HEK293 (cell line): ENCODE measurements at regions not wholly inside any gene's neighbourhood (a gene's known extent, or its start where the extent isn't known, plus 50 kb on each side); places are given as distances from the start of the nearest gene placed in this dataset.

Experiments used
- CTCF ChIA-PET: fragments of 350-600 bp; formaldehyde crosslinking; extraction: SDS; loops from one replicate; lab custom pipeline; 2021; ENCODE audit warnings: antibody characterized with exemption; lab: Yijun Ruan, JAX
- POLR2A ChIA-PET: fragments of 300-600 bp; formaldehyde crosslinking; extraction: SDS; loops from one replicate; lab custom pipeline; 2020; ENCODE audit warnings: antibody characterized with exemption, inconsistent platforms; lab: Yijun Ruan, JAX
- H3K27ac ChIP-seq: fragments of 200-500 bp; sonication (Bioruptor generic); 2 replicates; pipeline ENCODE4 v1.5.1; 2014; ENCODE audit warnings: low read depth, low read length, control low read depth, inconsistent platforms; ENCODE audit errors: extremely low read depth
- H3K36me3 ChIP-seq, 2 experiments: fragments of 200-500 bp in 1 of 2; sonication (Bioruptor generic) in 1 of 2; 1 replicate in 1 of 2; 2 replicates in 1 of 2; pipeline ENCODE4 v1.5.1; 2014 to 2017; ENCODE audit warnings: inconsistent platforms in 2 of 2, low read length in 2 of 2; ENCODE audit not compliant: control insufficient read depth in 2 of 2, insufficient read depth in 1 of 2
- H3K4me1 ChIP-seq: fragments of 200-500 bp; sonication (Bioruptor generic); 2 replicates; pipeline ENCODE4 v1.5.1; 2014; ENCODE audit warnings: mild to moderate bottlenecking, low read length, inconsistent platforms; ENCODE audit not compliant: control insufficient read depth, insufficient read depth
- H3K4me3 ChIP-seq: 2 replicates; pipeline ENCODE4 v1.5.1; 2011; ENCODE audit warnings: low read depth, mild to moderate bottlenecking, control low read depth, low read length, moderate library complexity
- H3K9me3 ChIP-seq: fragments of 200-500 bp; sonication (Bioruptor generic); 2 replicates; pipeline ENCODE4 v1.5.1; 2014; ENCODE audit warnings: low read depth, low read length, inconsistent platforms; ENCODE audit not compliant: control insufficient read depth, insufficient read depth
- BCL11B ChIP-seq: fragments of 450-650 bp; formaldehyde crosslinking; IDR thresholded peaks from 2 replicates; pipeline ENCODE4 v1.5.1; 2016; ENCODE audit warnings: low read depth, missing biosample characterization, missing genetic modification characterization
- GFI1B ChIP-seq: fragments of 450-650 bp; formaldehyde crosslinking; IDR thresholded peaks from 2 replicates; pipeline ENCODE4 v1.5.1; 2016; ENCODE audit warnings: missing biosample characterization, missing genetic modification characterization
- GLIS1 ChIP-seq: fragments of 450-650 bp; formaldehyde crosslinking; IDR thresholded peaks from 2 replicates; pipeline ENCODE4 v1.5.1; 2016; ENCODE audit warnings: missing biosample characterization, missing genetic modification characterization
- HOXC10 ChIP-seq: sonication (generic); formaldehyde crosslinking; IDR thresholded peaks from 2 replicates; pipeline ENCODE4 v1.8.1; 2023; ENCODE audit warnings: mild to moderate bottlenecking, missing genetic modification reagents
- KLF17 ChIP-seq: fragments of 450-650 bp; formaldehyde crosslinking; IDR thresholded peaks from 2 replicates; pipeline ENCODE4 v1.5.1; 2016; ENCODE audit warnings: missing biosample characterization, missing genetic modification characterization
- MZF1 ChIP-seq: fragments of 450-650 bp; formaldehyde crosslinking; IDR thresholded peaks from 2 replicates; pipeline ENCODE4 v1.5.1; 2017; ENCODE audit warnings: missing biosample characterization, missing genetic modification characterization, borderline replicate concordance
- PBX3 ChIP-seq: sonication (generic); formaldehyde crosslinking; IDR thresholded peaks from 2 replicates; pipeline ENCODE4 v1.8.1; 2022; ENCODE audit warnings: mild to moderate bottlenecking, moderate library complexity, missing genetic modification reagents
- PRDM1 ChIP-seq: fragments of 450-650 bp; formaldehyde crosslinking; IDR thresholded peaks from 2 replicates; pipeline ENCODE4; 2016; ENCODE audit warnings: missing biosample characterization, missing genetic modification characterization
- REST ChIP-seq: fragments of 450-650 bp; formaldehyde crosslinking; IDR thresholded peaks from 2 replicates; pipeline ENCODE4 v1.5.1; 2016; ENCODE audit warnings: missing biosample characterization, missing genetic modification characterization
- SP3 ChIP-seq: fragments of 450-650 bp; formaldehyde crosslinking; IDR thresholded peaks from 2 replicates; pipeline ENCODE4 v1.5.1; 2016; ENCODE audit warnings: missing biosample characterization, missing genetic modification characterization
- SP7 ChIP-seq: fragments of 450-650 bp; formaldehyde crosslinking; IDR thresholded peaks from 2 replicates; pipeline ENCODE4 v1.5.1; 2016; ENCODE audit warnings: missing biosample characterization, missing genetic modification characterization
- ZBTB7A ChIP-seq: fragments of 450-650 bp; formaldehyde crosslinking; IDR thresholded peaks from 2 replicates; pipeline ENCODE4 v1.5.1; 2016; ENCODE audit warnings: low read depth, missing biosample characterization, missing genetic modification characterization
- ZFP69B ChIP-seq: fragments of 450-650 bp; formaldehyde crosslinking; IDR thresholded peaks from 2 replicates; pipeline ENCODE4 v1.5.1; 2016; ENCODE audit warnings: missing biosample characterization, missing genetic modification characterization
- ZNF146 ChIP-seq: fragments of 450-650 bp; formaldehyde crosslinking; IDR thresholded peaks from 2 replicates; pipeline ENCODE4 v1.5.1; 2016; ENCODE audit warnings: missing biosample characterization, missing genetic modification characterization
- ZNF558 ChIP-seq: fragments of 450-650 bp; formaldehyde crosslinking; IDR thresholded peaks from 2 replicates; pipeline ENCODE4 v1.5.1; 2016; ENCODE audit warnings: missing biosample characterization, missing genetic modification characterization
- ZNF645 ChIP-seq: fragments of 450-650 bp; formaldehyde crosslinking; IDR thresholded peaks from 2 replicates; pipeline ENCODE4; 2016; ENCODE audit warnings: missing biosample characterization, missing genetic modification characterization
- ZSCAN18 ChIP-seq: fragments of 450-650 bp; formaldehyde crosslinking; IDR thresholded peaks from 2 replicates; pipeline ENCODE4 v1.5.1; 2016; ENCODE audit warnings: missing biosample characterization, missing genetic modification characterization
- TF ChIP-seq, protein P1 (sequence below): fragments of 450-650 bp; formaldehyde crosslinking; IDR thresholded peaks from 2 replicates; pipeline ENCODE4 v1.5.1; 2016; ENCODE audit warnings: missing biosample characterization, missing genetic modification characterization, borderline replicate concordance
- TF ChIP-seq, protein P2 (sequence below): fragments of 450-650 bp; formaldehyde crosslinking; IDR thresholded peaks from 2 replicates; pipeline ENCODE4 v1.5.1; 2016; ENCODE audit warnings: missing biosample characterization, missing genetic modification characterization
- TF ChIP-seq, protein P3 (sequence below): fragments of 450-650 bp; IDR thresholded peaks from 2 replicates; pipeline ENCODE4 v1.5.1; 2018; ENCODE audit warnings: missing biosample characterization, missing genetic modification characterization

GRCh38 chr2:131658769-131659131 lies 131.1 kb downstream of the CCDC74A start (continued):
- no peak for TF ChIP-seq HOXC10 (CRISPR knock-in tag)
- TF ChIP-seq, all 188 proteins: peak for 0

DNA sequence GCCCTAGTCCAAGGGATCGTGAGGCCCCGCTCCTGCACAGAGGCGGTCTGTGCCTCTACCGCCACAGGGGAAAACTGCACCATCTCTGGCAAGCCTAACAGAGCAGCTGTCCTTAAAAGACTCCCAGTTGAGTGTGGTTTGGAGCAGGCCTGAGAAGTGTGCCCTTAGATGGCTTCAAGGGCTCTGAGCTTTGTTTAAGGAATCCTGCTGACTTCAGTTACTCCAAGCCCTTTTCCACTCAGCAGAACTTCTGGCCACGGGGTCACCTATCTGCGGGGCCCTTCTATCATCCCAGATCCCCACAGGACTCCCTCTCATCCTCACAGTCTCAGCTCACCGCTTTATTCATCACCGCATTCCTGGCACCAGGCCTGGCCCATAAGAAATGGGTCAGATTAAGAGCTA lies 131.5 kb downstream of the CCDC74A start:
- POLR2A ChIA-PET, result no interaction called here
- H3K4me3 ChIP-seq, result no peak overlapping the region
- CTCF ChIA-PET, result interaction anchor here (1.2 kb wide), 1 partner anchor 13 kb away, joined by 3 read pairs; no protein-coding TSS in a partner anchor
- no peak for TF ChIP-seq ZFP69B
- TF ChIP-seq ZNF146 (tag by site-specific recombination), result no peak
- TF ChIP-seq REST (tag by site-specific recombination), result no peak
- TF ChIP-seq, protein P1, sequence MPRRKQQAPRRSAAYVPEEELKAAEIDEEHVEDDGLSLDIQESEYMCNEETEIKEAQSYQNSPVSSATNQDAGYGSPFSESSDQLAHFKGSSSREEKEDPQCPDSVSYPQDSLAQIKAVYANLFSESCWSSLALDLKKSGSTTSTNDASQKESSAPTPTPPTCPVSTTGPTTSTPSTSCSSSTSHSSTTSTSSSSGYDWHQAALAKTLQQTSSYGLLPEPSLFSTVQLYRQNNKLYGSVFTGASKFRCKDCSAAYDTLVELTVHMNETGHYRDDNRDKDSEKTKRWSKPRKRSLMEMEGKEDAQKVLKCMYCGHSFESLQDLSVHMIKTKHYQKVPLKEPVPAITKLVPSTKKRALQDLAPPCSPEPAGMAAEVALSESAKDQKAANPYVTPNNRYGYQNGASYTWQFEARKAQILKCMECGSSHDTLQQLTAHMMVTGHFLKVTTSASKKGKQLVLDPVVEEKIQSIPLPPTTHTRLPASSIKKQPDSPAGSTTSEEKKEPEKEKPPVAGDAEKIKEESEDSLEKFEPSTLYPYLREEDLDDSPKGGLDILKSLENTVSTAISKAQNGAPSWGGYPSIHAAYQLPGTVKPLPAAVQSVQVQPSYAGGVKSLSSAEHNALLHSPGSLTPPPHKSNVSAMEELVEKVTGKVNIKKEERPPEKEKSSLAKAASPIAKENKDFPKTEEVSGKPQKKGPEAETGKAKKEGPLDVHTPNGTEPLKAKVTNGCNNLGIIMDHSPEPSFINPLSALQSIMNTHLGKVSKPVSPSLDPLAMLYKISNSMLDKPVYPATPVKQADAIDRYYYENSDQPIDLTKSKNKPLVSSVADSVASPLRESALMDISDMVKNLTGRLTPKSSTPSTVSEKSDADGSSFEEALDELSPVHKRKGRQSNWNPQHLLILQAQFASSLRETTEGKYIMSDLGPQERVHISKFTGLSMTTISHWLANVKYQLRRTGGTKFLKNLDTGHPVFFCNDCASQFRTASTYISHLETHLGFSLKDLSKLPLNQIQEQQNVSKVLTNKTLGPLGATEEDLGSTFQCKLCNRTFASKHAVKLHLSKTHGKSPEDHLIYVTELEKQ, result no peak
- TF ChIP-seq ZNF645 (tag by site-specific recombination), result no peak
- no peak for TF ChIP-seq PBX3
- TF ChIP-seq GLIS1 (tag by site-specific recombination), result no peak
- TF ChIP-seq KLF17 (tag by site-specific recombination), result no peak
- TF ChIP-seq, protein P2, sequence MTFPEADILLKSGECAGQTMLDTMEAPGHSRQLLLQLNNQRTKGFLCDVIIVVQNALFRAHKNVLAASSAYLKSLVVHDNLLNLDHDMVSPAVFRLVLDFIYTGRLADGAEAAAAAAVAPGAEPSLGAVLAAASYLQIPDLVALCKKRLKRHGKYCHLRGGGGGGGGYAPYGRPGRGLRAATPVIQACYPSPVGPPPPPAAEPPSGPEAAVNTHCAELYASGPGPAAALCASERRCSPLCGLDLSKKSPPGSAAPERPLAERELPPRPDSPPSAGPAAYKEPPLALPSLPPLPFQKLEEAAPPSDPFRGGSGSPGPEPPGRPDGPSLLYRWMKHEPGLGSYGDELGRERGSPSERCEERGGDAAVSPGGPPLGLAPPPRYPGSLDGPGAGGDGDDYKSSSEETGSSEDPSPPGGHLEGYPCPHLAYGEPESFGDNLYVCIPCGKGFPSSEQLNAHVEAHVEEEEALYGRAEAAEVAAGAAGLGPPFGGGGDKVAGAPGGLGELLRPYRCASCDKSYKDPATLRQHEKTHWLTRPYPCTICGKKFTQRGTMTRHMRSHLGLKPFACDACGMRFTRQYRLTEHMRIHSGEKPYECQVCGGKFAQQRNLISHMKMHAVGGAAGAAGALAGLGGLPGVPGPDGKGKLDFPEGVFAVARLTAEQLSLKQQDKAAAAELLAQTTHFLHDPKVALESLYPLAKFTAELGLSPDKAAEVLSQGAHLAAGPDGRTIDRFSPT (tag by site-specific recombination), result no peak
- TF ChIP-seq GFI1B (tag by site-specific recombination), result no peak
- no peak for TF ChIP-seq SP7
- TF ChIP-seq ZBTB7A (tag by site-specific recombination), result no peak
- TF ChIP-seq PRDM1 (tag by site-specific recombination), result no peak
- no peak for TF ChIP-seq SP3 (tag by site-specific recombination)
- TF ChIP-seq MZF1, result no peak
- no peak for TF ChIP-seq BCL11B (tag by site-specific recombination)
- TF ChIP-seq, protein P3, sequence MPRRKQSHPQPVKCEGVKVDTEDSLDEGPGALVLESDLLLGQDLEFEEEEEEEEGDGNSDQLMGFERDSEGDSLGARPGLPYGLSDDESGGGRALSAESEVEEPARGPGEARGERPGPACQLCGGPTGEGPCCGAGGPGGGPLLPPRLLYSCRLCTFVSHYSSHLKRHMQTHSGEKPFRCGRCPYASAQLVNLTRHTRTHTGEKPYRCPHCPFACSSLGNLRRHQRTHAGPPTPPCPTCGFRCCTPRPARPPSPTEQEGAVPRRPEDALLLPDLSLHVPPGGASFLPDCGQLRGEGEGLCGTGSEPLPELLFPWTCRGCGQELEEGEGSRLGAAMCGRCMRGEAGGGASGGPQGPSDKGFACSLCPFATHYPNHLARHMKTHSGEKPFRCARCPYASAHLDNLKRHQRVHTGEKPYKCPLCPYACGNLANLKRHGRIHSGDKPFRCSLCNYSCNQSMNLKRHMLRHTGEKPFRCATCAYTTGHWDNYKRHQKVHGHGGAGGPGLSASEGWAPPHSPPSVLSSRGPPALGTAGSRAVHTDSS, result no peak
- TF ChIP-seq ZSCAN18 (tag by site-specific recombination), result no peak
- no peak for TF ChIP-seq ZNF558
- TF ChIP-seq, all 188 proteins: peak for 0
- no peaks in the 10 kb centered on the region for H3K4me1 ChIP-seq
- no peaks in the 10 kb centered on the region for H3K9me3 ChIP-seq
- no peaks in the 10 kb centered on the region for H3K36me3 ChIP-seq
- no peak overlapping the region for H3K27ac ChIP-seq
